GM23338 (cell line): ENCODE measurements at regions not wholly inside any gene's neighbourhood (a gene's known extent, or its start where the extent isn't known, plus 50 kb on each side); places are given as distances from the start of the nearest gene placed in this dataset.

Source experiments
- ATAC-seq: fragments of 200-7000 bp; cut with Tn5 transposase; 3 replicates; pipeline ENCODE4 v1.9.1; 2020
- DNase-seq: peaks from one replicate; pipeline ENCODE4 v3.0.0-alpha.2; 2015; ENCODE audit warnings: low spot score
- H2AFZ ChIP-seq: fragments of 200-600 bp; sonication (generic); 2 replicates; pipeline ENCODE4 v1.8.0; 2016; ENCODE audit warnings: antibody characterized with exemption, mild to moderate bottlenecking, moderate library complexity
- H3F3A ChIP-seq: fragments of 200-600 bp; sonication (generic); replicated peaks from 2 replicates; pipeline ENCODE4 v1.8.0; 2017; ENCODE audit warnings: antibody characterized with exemption, mixed run types, low read depth
- H3K27ac ChIP-seq: fragments of 200-600 bp; sonication (generic); 2 replicates; pipeline ENCODE4 v1.6.1; 2016; ENCODE audit warnings: low read depth
- H3K27me3 ChIP-seq: fragments of 200-600 bp; sonication (generic); 2 replicates; pipeline ENCODE4 v1.8.0; 2016; ENCODE audit warnings: mild to moderate bottlenecking, mixed run types, moderate library complexity; ENCODE audit not compliant: insufficient read depth
- H3K36me3 ChIP-seq: fragments of 200-600 bp; sonication (generic); 2 replicates; pipeline ENCODE4 v1.8.0; 2016; ENCODE audit warnings: mild to moderate bottlenecking; ENCODE audit not compliant: insufficient read depth
- H3K4me1 ChIP-seq: fragments of 200-600 bp; sonication (generic); 2 replicates; pipeline ENCODE4 v1.8.0; 2016; ENCODE audit warnings: mild to moderate bottlenecking, moderate library complexity; ENCODE audit not compliant: insufficient read depth
- H3K4me2 ChIP-seq: fragments of 200-600 bp; sonication (generic); 2 replicates; pipeline ENCODE4 v1.7.1; 2017; ENCODE audit warnings: mixed run types
- H3K4me3 ChIP-seq: fragments of 200-600 bp; sonication (generic); 2 replicates; pipeline ENCODE4 v1.6.1; 2016; ENCODE audit warnings: mixed run types
- H3K79me2 ChIP-seq: fragments of 200-600 bp; sonication (generic); replicated peaks from 2 replicates; pipeline ENCODE4 v1.8.0; 2017; ENCODE audit warnings: mild to moderate bottlenecking; ENCODE audit not compliant: insufficient read depth
- H3K9me2 ChIP-seq: fragments of 200-600 bp; sonication (generic); 2 replicates; pipeline ENCODE4 v1.8.0; 2017; ENCODE audit not compliant: insufficient read depth
- H4K20me1 ChIP-seq: fragments of 200-600 bp; sonication (generic); replicated peaks from 2 replicates; pipeline ENCODE4 v1.8.0; 2017; ENCODE audit warnings: mild to moderate bottlenecking; ENCODE audit not compliant: insufficient read depth
- H3K27ac Mint-ChIP-seq: 2 replicates; pipeline ENCODE4 v1.8.0; 2020; ENCODE audit warnings: inconsistent platforms, mild to moderate bottlenecking, moderate library complexity, mixed read lengths
- H3K27me3 Mint-ChIP-seq: 3 replicates; pipeline ENCODE4 v1.8.0; 2022; ENCODE audit warnings: low read depth, mild to moderate bottlenecking, moderate library complexity, mixed read lengths, inconsistent platforms; ENCODE audit not compliant: insufficient read depth, poor library complexity
- H3K36me3 Mint-ChIP-seq: 3 replicates; pipeline ENCODE4 v1.8.0; 2021; ENCODE audit warnings: low read depth, mild to moderate bottlenecking, inconsistent platforms, moderate library complexity, mixed read lengths
- H3K4me1 Mint-ChIP-seq: 3 replicates; pipeline ENCODE4 v1.8.0; 2020; ENCODE audit warnings: mild to moderate bottlenecking, inconsistent platforms, mixed read lengths
- H3K4me3 Mint-ChIP-seq: 3 replicates; pipeline ENCODE4 v1.8.0; 2021; ENCODE audit warnings: moderate library complexity, mild to moderate bottlenecking, inconsistent platforms, mixed read lengths
- H3K9me3 Mint-ChIP-seq: 3 replicates; pipeline ENCODE4 v1.8.0; 2020; ENCODE audit warnings: moderate library complexity, mild to moderate bottlenecking, inconsistent platforms, mixed read lengths
- CREB1 ChIP-seq: fragments of 250-450 bp; sonication (Bioruptor Pico); IDR thresholded peaks from 2 replicates; pipeline ENCODE4 v1.5.0; 2020; ENCODE audit warnings: low read depth, mild to moderate bottlenecking, moderate library complexity
- CTCF ChIP-seq, 2 experiments: fragments of 200-600 bp in 1 of 2; sonication (generic) in 1 of 2; conservative IDR thresholded peaks; 2 replicates each; pipeline versions ENCODE4 v1.5.1 to v1.6.1; 2016 to 2017; ENCODE audit warnings: antibody characterized with exemption in 2 of 2, low read depth in 2 of 2, mild to moderate bottlenecking in 2 of 2, moderate library complexity in 1 of 2
- ETS1 ChIP-seq: IDR thresholded peaks from 2 replicates; pipeline ENCODE4 v1.6.1; 2016; ENCODE audit warnings: antibody characterized with exemption
- EZH2 ChIP-seq: fragments of 200-600 bp; sonication (generic); IDR thresholded peaks from one replicate; pipeline ENCODE4 v1.8.0; 2017; ENCODE audit warnings: antibody characterized with exemption, mild to moderate bottlenecking, low read depth; ENCODE audit not compliant: unreplicated experiment
- EZH2phosphoT487 ChIP-seq: fragments of 200-600 bp; sonication (generic); IDR thresholded peaks from one replicate; pipeline ENCODE4 v1.8.1; 2018; ENCODE audit warnings: antibody characterized with exemption; ENCODE audit not compliant: unreplicated experiment
- JUNB ChIP-seq: IDR thresholded peaks from one replicate; pipeline ENCODE4 v1.6.1; 2016; ENCODE audit warnings: antibody characterized with exemption; ENCODE audit not compliant: unreplicated experiment
- NANOG ChIP-seq: IDR thresholded peaks from 2 replicates; pipeline ENCODE4 v1.6.1; 2016; ENCODE audit warnings: antibody characterized with exemption, borderline replicate concordance
- STAT1 ChIP-seq: IDR thresholded peaks from one replicate; pipeline ENCODE4 v1.6.1; 2016; ENCODE audit warnings: antibody characterized with exemption; ENCODE audit not compliant: unreplicated experiment
- ZNF114 ChIP-seq: fragments of 250-450 bp; sonication (Bioruptor Pico); IDR thresholded peaks from 2 replicates; pipeline ENCODE4 v1.5.0; 2020; ENCODE audit warnings: mild to moderate bottlenecking, moderate library complexity
- ZNF331 ChIP-seq: fragments of 250-450 bp; sonication (Bioruptor Pico); IDR thresholded peaks from 2 replicates; pipeline ENCODE4 v1.5.0; 2020; ENCODE audit warnings: low read depth, mild to moderate bottlenecking, moderate library complexity
- TF ChIP-seq, protein P1 (sequence below): IDR thresholded peaks from one replicate; pipeline ENCODE4 v1.6.1; 2018; ENCODE audit warnings: antibody characterized with exemption; ENCODE audit not compliant: unreplicated experiment

DNA sequence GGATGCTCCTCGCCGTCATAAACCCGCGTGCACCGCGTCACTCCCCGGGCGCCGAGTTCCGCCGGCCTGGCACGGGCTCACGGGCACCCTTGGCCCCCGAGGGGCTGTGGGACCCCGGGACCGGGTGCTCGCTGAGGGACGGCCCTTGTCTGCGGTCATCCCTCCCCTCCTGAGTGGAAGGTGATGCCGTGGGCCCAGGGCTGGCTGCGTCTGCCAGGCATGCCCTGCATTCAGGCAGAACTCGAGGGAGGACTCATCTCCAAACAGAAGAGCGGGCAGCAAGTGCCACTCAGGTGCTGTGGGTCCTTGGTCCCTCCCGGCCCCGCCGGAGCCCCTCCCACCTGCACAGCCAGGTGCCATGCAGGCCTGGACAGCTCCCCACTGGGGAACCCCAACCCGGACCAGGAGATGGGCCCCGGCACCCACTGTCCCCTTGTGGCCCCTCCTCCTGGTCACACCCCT, 61.3 kb downstream of the UNCX start:
- peaks cover 20% of the 10 kb centered on the region for H3K27me3 Mint-ChIP-seq
- no peak overlapping the region for H3K4me3 ChIP-seq
- H3K36me3 ChIP-seq = no peaks in the 10 kb centered on the region
- H3K4me1 ChIP-seq = no peaks in the 10 kb centered on the region; the same call in 1 of the 2 replicates
- 0 out of 2 replicates have a peak, but pooled peaks cover 2% of the 10 kb centered on the region for H4K20me1 ChIP-seq
- no peak overlapping the region for H3K4me2 ChIP-seq
- DNase-seq (no peak), ATAC-seq (no peak)
- no peak overlapping the region for H3K4me3 Mint-ChIP-seq
- no peaks in the 10 kb centered on the region for H3K9me2 ChIP-seq
- no peak overlapping the region for H2AFZ ChIP-seq
- no peaks in the 10 kb centered on the region for H3K36me3 Mint-ChIP-seq
- TF ChIP-seq EZH2 (no peak), ETS1 (no peak), JUNB (no peak), CREB1 (CRISPR knock-in tag) (no peak), ZNF114 (CRISPR knock-in tag) (no peak), ZNF331 (CRISPR knock-in tag) (no peak), STAT1 (no peak)
- TF ChIP-seq, protein P1, sequence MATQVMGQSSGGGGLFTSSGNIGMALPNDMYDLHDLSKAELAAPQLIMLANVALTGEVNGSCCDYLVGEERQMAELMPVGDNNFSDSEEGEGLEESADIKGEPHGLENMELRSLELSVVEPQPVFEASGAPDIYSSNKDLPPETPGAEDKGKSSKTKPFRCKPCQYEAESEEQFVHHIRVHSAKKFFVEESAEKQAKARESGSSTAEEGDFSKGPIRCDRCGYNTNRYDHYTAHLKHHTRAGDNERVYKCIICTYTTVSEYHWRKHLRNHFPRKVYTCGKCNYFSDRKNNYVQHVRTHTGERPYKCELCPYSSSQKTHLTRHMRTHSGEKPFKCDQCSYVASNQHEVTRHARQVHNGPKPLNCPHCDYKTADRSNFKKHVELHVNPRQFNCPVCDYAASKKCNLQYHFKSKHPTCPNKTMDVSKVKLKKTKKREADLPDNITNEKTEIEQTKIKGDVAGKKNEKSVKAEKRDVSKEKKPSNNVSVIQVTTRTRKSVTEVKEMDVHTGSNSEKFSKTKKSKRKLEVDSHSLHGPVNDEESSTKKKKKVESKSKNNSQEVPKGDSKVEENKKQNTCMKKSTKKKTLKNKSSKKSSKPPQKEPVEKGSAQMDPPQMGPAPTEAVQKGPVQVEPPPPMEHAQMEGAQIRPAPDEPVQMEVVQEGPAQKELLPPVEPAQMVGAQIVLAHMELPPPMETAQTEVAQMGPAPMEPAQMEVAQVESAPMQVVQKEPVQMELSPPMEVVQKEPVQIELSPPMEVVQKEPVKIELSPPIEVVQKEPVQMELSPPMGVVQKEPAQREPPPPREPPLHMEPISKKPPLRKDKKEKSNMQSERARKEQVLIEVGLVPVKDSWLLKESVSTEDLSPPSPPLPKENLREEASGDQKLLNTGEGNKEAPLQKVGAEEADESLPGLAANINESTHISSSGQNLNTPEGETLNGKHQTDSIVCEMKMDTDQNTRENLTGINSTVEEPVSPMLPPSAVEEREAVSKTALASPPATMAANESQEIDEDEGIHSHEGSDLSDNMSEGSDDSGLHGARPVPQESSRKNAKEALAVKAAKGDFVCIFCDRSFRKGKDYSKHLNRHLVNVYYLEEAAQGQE = no peak
- H3K27me3 ChIP-seq = no peaks in the 10 kb centered on the region
- H3K27ac ChIP-seq = no peak overlapping the region
- H3K79me2 ChIP-seq = no peaks in the 10 kb centered on the region
- 0 out of 2 replicates have a peak, but pooled peaks cover 4% of the 10 kb centered on the region for H3F3A ChIP-seq
- no peaks in the 10 kb centered on the region; the same call in 2 of the 3 replicates for H3K4me1 Mint-ChIP-seq
- H3K9me3 Mint-ChIP-seq = no peaks in the 10 kb centered on the region
- no peak overlapping the region for H3K27ac Mint-ChIP-seq

DNA sequence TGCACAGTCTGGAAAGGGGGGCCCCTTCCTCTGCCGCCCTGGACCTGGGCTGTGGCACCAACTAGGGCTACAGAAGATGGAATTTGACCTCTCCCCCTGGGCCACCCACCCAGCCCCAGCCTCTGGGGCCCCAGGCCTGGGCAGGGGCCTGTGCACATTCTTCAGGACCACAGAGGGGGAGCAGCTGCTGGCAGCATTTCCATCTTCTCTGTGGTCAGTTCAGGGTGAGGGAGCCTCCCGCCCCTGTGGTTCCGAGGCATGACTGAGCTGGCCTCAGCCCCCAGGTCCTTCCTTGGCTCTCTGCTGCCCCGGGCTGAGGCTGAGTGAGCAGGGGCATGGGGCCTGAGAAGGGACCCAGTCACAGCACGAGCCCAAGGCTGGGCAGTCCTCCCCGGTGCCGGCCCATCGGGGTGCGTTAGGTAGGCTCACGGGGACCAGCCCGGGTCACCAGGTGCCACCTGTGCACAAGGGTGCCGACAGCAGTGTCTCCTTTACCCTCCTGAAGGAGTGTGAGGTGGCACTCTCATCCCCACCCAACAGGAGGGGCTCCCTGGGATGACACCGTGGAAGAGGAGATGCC, 63.2 kb downstream of the UNCX start:
- H3K4me3 Mint-ChIP-seq = no peak overlapping the region
- no peaks in the 10 kb centered on the region for H3K4me1 Mint-ChIP-seq
- H3K27me3 Mint-ChIP-seq = peaks cover 7% of the 10 kb centered on the region
- no peak for DNase-seq
- Histone ChIP-seq H3K4me2 (no peak overlapping the region), H3K9me2 (no peaks in the 10 kb centered on the region), H3K79me2 (no peaks in the 10 kb centered on the region), H3K4me3 (no peak overlapping the region), H2AFZ (0 out of 2 replicates have a peak overlapping the region, but pooled peaks have one; percentile 52), H3K27me3 (no peaks in the 10 kb centered on the region), H3K27ac (no peak overlapping the region), H3F3A (no peaks in the 10 kb centered on the region), H3K4me1 (no peaks in the 10 kb centered on the region), H3K36me3 (no peaks in the 10 kb centered on the region), H4K20me1 (0 out of 2 replicates have a peak, but pooled peaks cover 2% of the 10 kb centered on the region)
- H3K9me3 Mint-ChIP-seq = no peaks in the 10 kb centered on the region
- ATAC-seq = no peak
- no peak overlapping the region for H3K27ac Mint-ChIP-seq
- H3K36me3 Mint-ChIP-seq = no peaks in the 10 kb centered on the region
- TF ChIP-seq ETS1 = no peak
- no peak for TF ChIP-seq EZH2
- TF ChIP-seq ZNF114 (CRISPR knock-in tag) = no peak
- TF ChIP-seq EZH2phosphoT487 = no peak
- TF ChIP-seq JUNB = no peak
- TF ChIP-seq NANOG = no peak
- TF ChIP-seq CTCF (conservative IDR thresholded peaks at IDR 0.05; ENCODE audit: low read depth in 2 of 2) = no peak
- TF ChIP-seq STAT1 = no peak
- TF ChIP-seq CREB1 (CRISPR knock-in tag) = no peak
